GM19463 (cell line): ENCODE measurements at regions not wholly inside any gene's neighbourhood (a gene's known extent, or its start where the extent isn't known, plus 50 kb on each side); places are given as distances from the start of the nearest gene placed in this dataset.
A peak's percentile ranks its signal among the peaks of the same experiment; 100 is the strongest.
"Not testable (repeated sequence)": the region's sequence is repeated elsewhere in the genome, so short reads cannot be mapped to it uniquely, and the experiment has no call there.

Source experiments
- ATAC-seq: cut with Tn5 transposase; IDR thresholded peaks from one replicate; pipeline ENCODE4 v1.9.1; 2021; ENCODE audit warnings: mild to moderate bottlenecking, moderate library complexity; ENCODE audit not compliant: unreplicated experiment

DNA sequence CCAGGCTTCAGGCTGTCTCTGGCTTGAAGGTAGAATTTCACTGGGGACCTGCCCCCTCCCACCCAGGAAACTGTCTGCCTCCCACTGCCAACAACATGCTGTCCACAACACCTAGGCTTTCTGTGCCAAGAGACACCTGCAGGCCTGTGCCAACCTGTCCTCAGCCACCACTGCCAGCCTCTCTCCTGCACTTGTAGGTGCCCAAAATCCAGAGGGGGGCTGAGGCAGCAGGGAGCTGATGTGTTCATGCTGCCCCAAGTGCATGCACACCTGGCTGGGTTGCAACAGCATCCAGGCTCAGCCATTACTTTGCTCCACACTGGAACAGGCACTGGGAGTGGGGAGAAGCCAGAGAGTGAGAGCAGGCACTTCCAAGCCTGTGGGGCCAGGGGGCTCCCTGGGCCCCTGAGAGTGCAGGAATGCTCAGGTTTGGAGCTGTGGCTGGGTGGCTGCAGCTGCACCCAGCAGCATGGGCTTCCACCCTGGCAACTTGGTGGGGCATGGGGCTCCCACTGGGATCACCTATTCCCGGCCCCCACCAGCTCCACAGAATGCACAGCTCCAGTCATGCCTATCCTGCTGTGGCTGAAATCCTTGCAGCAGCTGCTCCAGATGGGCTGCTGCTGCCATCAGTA, 218.1 kb upstream of the OBI1 start:
- ATAC-seq: no peak

DNA sequence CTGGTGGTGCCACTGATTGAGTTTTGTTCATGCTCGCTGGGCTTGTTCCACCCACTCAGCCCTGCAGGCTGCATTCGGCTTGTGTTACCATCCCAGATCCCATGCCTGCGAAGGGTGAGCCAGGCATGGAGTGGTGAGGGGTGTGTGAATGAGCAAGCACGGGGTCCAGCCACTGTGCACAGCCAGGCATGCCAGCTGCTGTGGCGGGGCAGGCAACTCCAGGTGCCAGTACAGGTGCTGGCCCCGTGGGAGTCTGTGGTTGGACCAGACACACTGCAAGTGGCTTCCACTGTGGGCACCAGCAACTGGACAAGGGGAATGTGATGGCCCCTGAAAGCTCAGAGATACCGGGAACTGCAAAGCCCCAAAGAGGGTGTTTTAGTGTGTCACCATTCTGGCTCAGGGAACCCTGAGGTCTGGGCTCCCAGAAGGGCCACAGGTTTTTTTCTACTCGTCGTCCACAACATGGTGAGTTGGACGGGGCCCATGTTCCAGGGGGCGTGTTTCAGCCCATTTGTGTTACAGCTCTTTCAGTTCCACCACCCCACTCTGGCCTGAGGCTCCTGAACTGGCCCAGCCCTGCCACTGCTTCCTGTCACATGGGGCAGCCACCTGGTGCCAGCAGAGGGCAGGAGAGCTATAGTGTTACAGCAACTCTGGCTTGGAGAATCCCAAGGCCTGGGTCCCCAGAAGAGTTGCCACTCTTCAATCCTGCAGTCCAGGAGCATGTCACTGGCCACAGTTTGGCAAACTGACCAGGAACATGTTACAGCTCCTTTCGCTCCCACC, 217.0 kb upstream of the OBI1 start:
- peak; percentile 68 for ATAC-seq

DNA sequence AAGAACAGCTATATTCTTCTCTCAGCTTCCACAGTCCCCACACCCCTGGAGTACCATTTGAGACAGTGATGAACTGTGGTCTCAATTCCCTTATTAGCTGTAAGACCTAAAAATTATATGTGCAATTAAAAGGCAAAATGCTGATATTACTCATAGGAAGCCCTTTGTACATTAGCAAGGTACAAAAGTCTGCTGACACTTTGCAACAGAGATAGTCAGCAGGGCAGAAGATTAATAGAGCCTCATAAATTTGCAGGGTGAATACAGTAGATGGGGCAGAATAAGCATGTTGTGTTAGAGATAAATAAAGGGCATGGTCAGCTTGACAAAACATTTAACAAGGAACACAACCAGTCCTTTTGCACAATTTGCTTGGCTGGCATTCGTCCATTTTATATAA, 210.0 kb upstream of the OBI1 start:
- ATAC-seq: no peak

DNA sequence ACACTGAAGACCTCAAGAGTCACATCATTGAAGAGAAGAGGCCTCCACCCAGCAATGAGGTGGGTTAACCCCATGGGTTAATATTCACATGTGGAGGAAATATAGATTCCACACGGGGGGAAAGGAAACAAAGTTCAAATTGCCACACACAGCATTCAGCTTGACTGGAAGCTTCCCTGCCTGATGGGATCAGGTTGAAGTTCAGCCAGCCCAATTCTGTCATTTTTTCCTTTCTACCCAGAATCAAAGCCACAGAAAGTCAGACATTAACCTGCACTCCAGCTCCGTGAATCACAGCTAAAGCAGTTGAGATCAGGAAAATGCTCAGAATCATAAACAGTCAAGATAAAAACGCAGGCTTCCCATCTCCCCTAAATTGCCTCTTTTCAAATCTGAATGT, 208.7 kb upstream of the OBI1 start:
- no peak for ATAC-seq

DNA sequence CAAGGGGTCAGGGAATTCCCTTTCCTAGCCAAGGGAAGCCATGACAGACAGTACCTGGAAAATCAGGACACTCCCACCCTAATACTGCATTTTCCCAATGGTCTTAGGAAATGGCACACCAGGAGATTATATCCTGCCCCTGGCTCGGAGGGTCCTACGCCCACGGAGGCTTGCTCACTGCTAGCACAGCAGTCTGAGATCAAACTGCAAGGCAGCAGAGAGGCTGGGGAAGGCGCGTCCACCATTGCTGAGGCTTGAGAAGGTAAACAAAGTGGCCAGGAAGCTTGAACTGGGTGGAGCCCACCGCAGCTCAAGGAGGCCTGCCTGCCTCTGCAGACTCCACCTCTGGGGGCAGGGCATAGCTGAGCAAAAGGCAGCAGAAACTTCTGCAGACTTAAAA, 207.1 kb upstream of the OBI1 start:
- not testable (repeated sequence) for ATAC-seq

DNA sequence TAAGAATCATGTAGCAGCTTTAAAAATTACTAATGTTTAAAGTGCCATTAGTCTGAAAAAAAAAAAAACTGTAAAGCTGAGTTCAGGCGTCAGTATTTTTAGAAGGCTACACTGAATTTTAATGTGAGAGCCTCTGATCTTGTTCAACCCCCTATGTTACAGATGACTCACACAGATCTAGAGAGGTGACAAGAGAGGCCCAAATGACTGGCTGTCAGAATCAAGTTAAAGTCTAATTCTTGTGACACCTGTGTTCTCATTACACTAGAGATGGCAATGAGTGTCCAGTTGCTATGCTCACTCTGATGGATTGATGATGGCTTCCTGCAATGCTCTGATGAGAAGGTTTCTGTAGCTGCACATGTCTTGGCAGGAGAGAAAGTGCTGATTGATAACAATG, 203.5 kb upstream of the OBI1 start:
- no peak for ATAC-seq

DNA sequence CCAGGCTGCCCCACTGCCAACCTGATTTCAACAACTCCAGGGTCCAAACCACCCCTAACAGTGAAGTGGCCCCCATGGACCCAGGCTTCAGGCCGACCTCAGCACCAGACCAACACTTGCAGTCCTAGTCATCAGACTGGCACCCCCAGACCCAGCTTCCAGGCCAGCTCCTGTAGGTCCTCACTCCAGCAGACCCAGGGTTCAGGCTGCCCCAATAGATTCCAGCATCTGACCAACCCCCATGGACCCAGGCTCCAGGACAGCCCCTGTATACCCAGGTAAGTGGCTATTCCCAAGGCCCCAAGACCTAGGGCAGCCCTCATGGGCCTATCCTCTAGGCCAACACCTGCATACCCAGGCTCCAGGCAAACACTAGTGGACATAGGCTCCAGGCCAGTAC, 193.8 kb upstream of the OBI1 start:
- ATAC-seq: no peak

DNA sequence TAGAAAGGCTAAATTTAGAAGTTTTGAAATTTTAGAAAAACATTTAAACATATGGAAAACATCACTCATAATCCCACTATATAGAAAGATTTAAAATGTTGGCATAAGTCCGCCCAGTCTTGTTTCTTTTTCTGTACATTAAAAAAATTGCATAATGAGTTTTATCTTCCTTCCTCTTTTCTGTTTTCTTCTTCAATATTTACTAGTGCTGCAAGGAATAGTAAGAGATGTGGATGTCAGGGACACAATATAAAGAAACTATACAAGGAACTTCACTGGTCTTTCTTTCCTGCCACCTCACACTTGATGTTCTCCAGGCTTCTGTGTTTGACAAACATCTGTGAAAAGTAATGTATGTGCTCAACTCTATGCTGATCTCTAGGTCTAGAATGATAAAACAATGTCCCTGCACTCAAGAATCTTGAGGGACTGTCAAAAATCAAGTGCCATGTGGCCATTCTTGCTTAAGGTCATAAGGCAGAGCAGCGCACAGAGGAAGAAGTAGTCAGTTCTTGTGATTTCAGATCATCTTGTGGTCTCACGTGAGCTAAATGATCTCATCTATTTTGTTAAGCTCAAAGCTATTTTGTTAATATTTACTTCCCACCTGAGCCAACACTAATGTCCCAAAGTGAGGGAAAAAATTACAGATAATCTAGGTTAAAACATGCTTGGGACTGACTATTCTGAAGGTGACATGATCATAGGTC, 186.9 kb upstream of the OBI1 start:
- no peak for ATAC-seq

DNA sequence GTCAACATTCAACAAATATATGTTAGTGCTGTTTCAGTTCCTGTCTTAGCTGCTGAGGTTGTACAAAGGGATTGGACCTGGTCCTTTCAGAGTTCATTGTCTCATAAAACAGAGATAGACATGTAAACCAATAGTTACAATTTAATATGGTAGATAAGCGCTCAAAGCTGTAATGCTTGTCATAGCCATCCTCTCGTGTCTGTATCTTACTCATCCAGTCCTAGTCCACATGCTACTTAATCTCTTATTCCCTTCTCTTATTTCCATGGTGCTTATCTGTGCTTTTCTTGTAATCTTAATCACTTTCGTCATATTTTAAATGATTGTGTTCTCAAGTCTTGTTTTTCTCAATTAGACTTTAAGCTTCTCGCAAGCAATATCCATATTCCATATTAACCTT, 185.2 kb upstream of the OBI1 start:
- no peak for ATAC-seq

DNA sequence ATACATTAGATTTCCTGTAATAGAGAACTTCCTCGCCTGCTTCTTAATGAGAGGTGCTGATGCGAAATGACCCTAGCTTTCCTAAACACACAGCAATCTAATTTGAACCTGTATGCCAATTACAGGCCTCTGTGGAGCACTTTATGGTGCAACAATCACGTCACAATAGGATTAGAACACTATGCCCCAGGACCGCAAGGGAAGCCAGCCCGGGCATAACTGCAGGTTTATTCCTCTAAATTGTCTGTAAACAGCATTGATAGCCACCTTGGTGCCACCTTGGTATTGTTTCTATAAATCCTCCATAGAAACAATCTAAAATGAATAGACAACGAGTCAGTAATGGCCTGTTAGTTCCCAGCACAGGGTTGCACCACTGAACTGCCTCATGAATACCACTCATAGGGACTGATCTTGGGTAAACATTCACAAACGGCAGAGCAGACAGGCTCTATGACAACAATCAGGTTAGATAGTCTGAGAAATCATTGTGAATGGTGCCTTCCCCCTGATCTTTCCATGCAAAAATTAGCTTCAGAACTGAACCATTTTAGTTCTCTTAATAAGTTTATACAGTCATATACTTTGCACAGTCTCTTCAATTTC, 182.5 kb upstream of the OBI1 start:
- no peak for ATAC-seq

DNA sequence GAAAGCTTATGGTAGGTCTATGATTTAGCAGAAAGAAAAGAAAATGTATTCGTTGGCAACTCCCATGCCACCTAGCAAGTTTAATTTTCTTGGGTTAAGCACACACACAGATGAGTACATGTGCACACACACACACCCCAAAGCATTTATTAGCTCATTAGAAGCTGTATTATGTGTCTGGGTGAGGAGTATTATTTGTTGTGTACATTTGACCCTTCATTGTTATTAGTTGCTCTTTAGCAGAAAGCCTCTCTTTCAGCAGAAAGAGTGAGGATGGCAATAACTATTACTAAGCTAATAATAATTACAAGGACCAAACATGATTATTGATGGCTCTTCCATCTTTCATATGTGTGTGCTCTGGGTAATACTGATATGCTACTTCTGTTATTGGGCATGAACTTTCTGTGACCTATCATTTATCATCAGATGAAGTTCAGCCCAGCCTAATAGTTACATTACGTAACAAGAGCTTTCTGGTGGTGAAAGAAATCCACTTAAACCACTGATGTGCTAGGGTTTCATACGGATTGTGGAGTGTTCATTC, 177.4 kb upstream of the OBI1 start:
- no peak for ATAC-seq

DNA sequence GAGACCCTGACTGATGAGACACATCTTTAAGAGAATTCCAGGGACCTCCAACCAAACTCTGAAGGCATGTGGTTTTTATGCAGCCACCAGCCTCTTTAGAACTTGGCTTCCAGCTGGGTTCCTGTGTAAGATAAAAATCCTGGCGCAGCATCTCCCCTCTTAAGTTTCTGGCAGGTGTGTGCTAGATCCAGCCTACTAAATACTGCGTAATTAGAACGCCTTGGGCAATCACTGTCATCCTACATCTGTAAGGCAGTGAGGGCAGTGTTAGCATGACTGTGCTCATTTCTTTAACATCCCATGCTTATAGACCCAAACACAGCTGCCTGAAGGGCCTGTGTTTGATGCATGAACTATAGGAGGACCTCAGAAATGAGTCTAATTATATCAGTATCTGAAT, 173.5 kb upstream of the OBI1 start:
- ATAC-seq: no peak

DNA sequence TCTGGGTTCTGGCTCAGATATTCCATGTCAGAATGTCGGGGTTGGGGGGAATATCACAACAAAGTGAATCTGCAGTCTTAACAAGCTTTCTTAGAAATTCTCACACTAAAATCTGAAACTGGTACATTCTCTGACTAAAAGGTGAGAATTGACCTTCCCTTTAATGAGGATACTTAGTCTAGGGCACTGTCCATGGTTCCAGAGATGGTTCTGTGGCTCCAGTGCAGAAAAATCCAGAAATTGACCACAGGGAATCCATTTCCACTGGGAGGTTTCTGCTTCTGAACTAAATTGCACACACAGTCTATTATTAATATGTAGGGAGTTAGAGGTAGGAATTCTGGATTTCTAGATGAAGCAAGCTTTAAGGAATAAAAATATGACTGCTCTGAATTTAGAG, 171.6 kb upstream of the OBI1 start:
- no peak for ATAC-seq

DNA sequence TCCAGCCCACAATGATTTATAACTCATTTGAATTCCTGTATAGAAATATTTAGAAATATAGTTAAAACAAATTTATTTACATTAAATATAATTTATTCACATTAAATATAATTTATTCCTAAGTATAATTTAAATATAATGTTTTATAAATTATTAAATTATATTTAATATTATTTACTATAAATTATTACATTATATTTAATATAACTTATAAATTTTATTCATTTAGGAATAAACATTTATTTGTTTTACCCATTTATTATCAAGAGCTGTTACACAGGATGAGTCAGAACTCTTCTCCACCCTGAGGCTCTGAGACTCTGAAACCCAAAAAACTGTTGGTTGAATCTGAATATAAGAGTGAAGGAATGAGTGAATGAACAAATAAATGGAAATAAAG, 170.9 kb upstream of the OBI1 start:
- no peak for ATAC-seq

DNA sequence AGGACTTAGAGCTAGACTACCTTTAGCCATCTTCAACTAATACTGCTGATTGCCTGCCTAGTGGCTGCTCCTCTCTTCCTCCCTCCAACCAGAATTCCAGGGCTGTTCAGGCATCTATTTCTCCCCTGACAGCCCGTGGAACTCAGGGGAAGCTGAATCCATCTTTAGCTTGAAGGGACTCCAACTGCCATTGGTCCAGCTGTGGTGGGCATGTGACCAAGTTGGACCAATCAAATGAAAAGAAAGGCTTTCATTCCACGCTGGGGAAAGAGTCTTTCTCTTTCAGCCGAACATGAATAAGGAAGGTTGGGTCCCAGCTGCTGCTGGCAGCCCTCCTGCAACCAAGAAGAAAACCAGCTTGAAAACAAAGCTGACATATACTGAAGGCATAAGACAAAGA, 168.5 kb upstream of the OBI1 start:
- no peak for ATAC-seq

DNA sequence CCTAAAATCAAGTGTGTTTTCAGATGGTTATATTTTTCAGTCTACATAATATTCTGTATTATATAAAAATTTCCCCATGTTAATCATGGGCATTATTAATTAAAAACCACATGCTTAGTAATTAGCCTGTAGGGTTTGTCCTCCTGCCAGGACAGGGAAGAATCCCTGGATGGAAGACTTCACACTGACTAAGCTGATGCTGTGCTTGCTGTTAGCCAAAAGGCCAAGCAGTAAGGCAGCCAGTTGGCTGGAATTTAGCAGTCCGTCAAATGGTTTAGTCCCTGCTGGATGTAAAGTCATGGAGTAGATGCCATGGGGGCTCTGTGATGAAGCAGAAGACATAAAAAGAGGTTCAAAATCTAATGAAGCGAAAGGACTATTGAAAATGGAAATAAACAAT, 168.0 kb upstream of the OBI1 start:
- ATAC-seq: no peak

DNA sequence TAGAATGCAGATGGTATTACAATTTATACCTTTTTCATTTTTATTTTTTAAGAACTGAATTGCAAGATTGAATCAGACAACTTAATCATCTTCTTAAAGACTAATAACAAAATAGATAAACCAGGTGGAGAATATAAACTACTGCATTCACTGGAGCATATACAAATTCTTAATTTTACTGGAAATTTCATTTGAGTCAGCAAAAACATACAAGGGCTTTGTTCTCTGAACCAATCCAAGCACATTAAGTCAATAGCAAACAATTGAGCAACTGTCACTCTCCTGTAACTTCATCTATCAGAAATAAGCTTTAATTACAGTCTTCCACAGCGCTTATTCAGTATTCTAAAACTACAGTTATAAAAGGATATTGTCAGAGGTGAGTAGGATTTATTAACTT, 167.4 kb upstream of the OBI1 start:
- no peak for ATAC-seq

DNA sequence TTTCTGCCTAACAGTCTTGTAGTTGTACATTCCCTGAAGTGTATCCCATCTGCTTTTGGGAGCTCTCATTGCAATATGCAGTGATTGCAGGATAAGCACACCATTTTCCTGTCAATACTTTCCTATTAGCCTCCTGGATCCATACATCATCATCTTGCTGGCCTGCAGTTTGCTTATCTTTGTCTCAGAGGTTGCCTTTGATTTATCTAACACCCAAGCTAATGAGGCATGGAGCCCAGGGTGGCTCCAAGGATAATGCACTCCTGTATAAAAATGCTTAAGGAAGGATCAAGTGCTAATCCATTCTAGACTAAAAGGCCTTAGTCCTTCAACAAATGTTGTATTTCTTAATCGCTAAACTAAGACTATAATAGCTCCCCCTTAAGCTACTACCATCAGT, 161.6 kb upstream of the OBI1 start:
- no peak for ATAC-seq

DNA sequence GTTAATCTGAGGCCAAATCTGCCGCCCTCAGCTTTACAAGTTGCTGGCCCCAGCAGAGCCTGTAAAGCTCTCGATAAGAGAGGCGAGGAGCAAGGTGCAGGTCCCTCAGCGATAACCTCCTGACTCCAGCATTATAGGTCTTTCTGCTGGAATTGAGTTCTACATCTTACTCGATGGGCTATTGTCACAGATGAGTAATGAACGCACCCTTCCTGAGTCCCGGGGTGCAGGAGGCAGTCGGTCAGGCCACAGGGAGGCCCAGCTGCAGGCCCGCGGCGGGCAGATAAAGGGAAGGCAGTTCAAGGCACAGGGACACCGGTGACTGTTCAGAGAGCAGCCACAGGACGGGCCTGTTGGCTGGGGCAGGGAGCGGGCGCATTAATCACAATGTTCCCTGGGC, 157.6 kb upstream of the OBI1 start:
- no peak for ATAC-seq

DNA sequence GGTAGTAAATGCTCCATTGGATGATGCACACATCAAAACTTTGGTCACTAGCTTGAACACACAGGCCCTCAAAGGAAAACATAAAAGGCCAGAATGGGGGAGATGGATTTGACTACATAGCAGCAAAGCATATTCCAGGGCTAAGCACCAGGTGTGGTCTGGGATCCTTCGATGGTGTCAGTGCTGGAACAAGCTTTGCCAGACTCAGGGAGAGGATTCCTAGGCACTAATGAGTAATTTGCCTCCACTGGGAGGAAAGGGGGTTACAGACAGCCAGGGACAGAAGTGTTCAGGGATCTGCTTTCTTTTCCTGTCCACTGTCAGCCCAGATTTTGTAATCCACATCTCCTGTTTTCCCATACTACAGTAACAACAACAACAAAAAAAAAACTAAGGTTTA, 157.2 kb upstream of the OBI1 start:
- ATAC-seq: no peak

DNA sequence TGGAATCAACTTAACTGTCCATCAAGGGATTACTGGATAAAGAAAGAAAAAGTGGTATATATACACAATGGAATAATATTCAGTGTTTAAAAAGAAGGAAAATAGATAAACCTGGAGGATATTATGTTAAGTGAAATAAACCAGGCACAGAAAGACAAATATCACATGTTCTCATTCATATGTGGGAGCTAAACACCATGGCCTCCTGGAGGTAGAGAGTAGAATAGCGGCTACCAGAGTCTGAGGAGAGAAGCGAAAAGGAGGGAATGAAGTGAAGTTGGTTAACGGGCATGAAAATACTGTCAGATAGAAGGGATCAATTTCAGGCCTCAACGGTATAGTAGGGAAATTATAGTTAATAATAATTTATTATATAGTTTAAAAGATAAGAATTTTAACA, 147.5 kb upstream of the OBI1 start:
- ATAC-seq: no peak

DNA sequence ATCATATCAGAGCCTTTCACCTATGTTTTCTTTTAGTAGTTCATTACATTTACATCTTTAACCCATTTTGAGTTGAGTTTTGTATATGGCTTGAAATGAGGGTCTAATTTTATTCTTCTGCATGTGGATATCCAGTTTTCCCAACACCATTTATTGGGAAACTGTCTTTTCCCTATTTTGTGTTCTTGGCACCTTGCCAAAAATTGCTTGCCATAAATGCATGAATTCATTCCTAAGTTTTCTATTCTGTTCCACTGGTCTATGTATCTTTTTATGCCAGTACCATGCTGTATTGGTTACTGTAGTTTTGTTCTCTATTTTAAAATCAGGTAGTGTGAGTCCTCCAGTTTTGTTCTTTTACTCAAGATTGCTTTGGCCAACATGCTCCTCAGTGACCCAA, 144.0 kb upstream of the OBI1 start:
- no peak for ATAC-seq
